Fibroblast of skin of left biceps (primary cell): ENCODE measurements at regions not wholly inside any gene's neighbourhood (a gene's known extent, or its start where the extent isn't known, plus 50 kb on each side); places are given as distances from the start of the nearest gene placed in this dataset.
"Not testable (repeated sequence)": the region's sequence is repeated elsewhere in the genome, so short reads cannot be mapped to it uniquely, and the experiment has no call there.

Source experiments
- DNase-seq, 2 experiments: peaks; one replicate each; pipeline ENCODE4 v3.0.0-alpha.2; 2013; ENCODE audit warnings: low read depth in 2 of 2

GRCh38 chr6:93829757-93830156 lies 410.4 kb upstream of the EPHA7 start:
- not testable (repeated sequence) for DNase-seq

GRCh38 chr6:93829009-93829408 lies 409.6 kb upstream of the EPHA7 start:
- no peak for DNase-seq

- no peak for DNase-seq
Measured at GRCh38 chr6:93828553-93828952, 409.2 kb upstream of the EPHA7 start.

- DNase-seq: no peak
Measured at GRCh38 chr6:93827728-93828127, 408.4 kb upstream of the EPHA7 start.

GRCh38 chr6:93825950-93826349 lies 406.6 kb upstream of the EPHA7 start:
- no peak for DNase-seq

GRCh38 chr6:93823489-93823888 lies 404.1 kb upstream of the EPHA7 start:
- no peak for DNase-seq

GRCh38 chr6:93822434-93823265 lies 403.3 kb upstream of the EPHA7 start:
- DNase-seq: no peak

- no peak for DNase-seq
Measured at GRCh38 chr6:93821953-93822352, 402.6 kb upstream of the EPHA7 start.

GRCh38 chr6:93820465-93821082 lies 401.2 kb upstream of the EPHA7 start:
- no peak for DNase-seq

- DNase-seq: no peak
Measured at GRCh38 chr6:93819189-93819588, 399.8 kb upstream of the EPHA7 start.

GRCh38 chr6:93817937-93818336 lies 398.6 kb upstream of the EPHA7 start:
- no peak for DNase-seq

- no peak for DNase-seq
Measured at GRCh38 chr6:93806409-93807270, 387.3 kb upstream of the EPHA7 start.

GRCh38 chr6:93801101-93801847 lies 381.9 kb upstream of the EPHA7 start:
- DNase-seq: no peak

- no peak for DNase-seq
Measured at GRCh38 chr6:93799226-93799625, 379.9 kb upstream of the EPHA7 start.

- DNase-seq: no peak
Measured at GRCh38 chr6:93794166-93794565, 374.8 kb upstream of the EPHA7 start.

- DNase-seq: no peak
Measured at GRCh38 chr6:93792746-93793145, 373.4 kb upstream of the EPHA7 start.

GRCh38 chr6:93790981-93791380 lies 371.6 kb upstream of the EPHA7 start:
- DNase-seq: no peak

GRCh38 chr6:93789532-93789931 lies 370.2 kb upstream of the EPHA7 start:
- no peak for DNase-seq

GRCh38 chr6:93787841-93788240 lies 368.5 kb upstream of the EPHA7 start:
- DNase-seq: no peak

- no peak for DNase-seq
Measured at GRCh38 chr6:93786474-93787330, 367.3 kb upstream of the EPHA7 start.

GRCh38 chr6:93785694-93786030 lies 366.3 kb upstream of the EPHA7 start:
- no peak for DNase-seq
